ENCODE measurements at regions not wholly inside any gene's neighbourhood (a gene's known extent, or its start where the extent isn't known, plus 50 kb on each side); places are given as distances from the start of the nearest gene placed in this dataset.

DNA sequence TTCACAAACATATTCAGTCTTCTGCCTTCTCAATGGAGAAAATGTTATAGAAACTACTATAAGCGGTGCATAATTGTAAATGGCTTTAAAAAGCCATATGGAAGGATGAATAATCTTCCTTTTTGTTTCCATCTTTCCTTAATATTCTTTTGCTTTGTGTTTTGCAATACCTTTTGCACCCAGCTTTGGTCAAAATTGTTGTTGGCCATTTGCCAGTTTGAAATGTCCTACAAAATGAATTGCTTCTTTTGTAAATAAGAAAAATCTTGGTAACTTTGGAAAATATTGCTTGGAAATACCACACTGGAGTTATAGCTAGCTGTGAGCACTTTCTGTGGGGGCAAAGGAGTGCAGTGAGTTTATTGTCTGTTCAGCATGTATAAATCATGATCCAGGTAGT lies 93.5 kb upstream of the NR2F2 start:
- no peak for ATAC-seq
- TF ChIP-seq ZC3H10 (CRISPR knock-in tag; IDR thresholded peaks at IDR 0.05) (no peak), TOX (CRISPR knock-in tag; IDR thresholded peaks at IDR 0.05; ENCODE audit: borderline replicate concordance) (no peak)

GRCh38 chr15:96242761-96243160 lies 87.7 kb upstream of the NR2F2 start:
- ATAC-seq = no peak
- TF ChIP-seq SNAI2 (CRISPR knock-in tag; IDR thresholded peaks at IDR 0.05) = no peak
- TF ChIP-seq, protein P1, sequence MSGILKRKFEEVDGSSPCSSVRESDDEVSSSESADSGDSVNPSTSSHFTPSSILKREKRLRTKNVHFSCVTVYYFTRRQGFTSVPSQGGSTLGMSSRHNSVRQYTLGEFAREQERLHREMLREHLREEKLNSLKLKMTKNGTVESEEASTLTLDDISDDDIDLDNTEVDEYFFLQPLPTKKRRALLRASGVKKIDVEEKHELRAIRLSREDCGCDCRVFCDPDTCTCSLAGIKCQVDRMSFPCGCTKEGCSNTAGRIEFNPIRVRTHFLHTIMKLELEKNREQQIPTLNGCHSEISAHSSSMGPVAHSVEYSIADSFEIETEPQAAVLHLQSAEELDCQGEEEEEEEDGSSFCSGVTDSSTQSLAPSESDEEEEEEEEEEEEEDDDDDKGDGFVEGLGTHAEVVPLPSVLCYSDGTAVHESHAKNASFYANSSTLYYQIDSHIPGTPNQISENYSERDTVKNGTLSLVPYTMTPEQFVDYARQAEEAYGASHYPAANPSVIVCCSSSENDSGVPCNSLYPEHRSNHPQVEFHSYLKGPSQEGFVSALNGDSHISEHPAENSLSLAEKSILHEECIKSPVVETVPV (CRISPR knock-in tag; IDR thresholded peaks at IDR 0.05) = no peak
- no peak for TF ChIP-seq ISL1 (CRISPR knock-in tag; IDR thresholded peaks at IDR 0.05)
- TF ChIP-seq BACH2 (CRISPR knock-in tag; IDR thresholded peaks at IDR 0.05; ENCODE audit: borderline replicate concordance) = no peak
- no peak for TF ChIP-seq ESRRG (CRISPR knock-in tag; IDR thresholded peaks at IDR 0.05)
- TF ChIP-seq ZNF565 (CRISPR knock-in tag; conservative IDR thresholded peaks at IDR 0.05; ENCODE audit: low read depth) = no peak
- TF ChIP-seq ZFP30 (CRISPR knock-in tag; IDR thresholded peaks at IDR 0.05) = no peak
- no peak for TF ChIP-seq TCF4 (CRISPR knock-in tag; IDR thresholded peaks at IDR 0.05; ENCODE audit: borderline replicate concordance)
- TF ChIP-seq ZFP3 (CRISPR knock-in tag; IDR thresholded peaks at IDR 0.05) = no peak
- TF ChIP-seq POU6F1 (CRISPR knock-in tag; IDR thresholded peaks at IDR 0.05; ENCODE audit: borderline replicate concordance, low read depth) = no peak
- no peak for TF ChIP-seq PPARA (CRISPR knock-in tag; IDR thresholded peaks at IDR 0.05; ENCODE audit: borderline replicate concordance)
- TF ChIP-seq ZNF70 (CRISPR knock-in tag; IDR thresholded peaks at IDR 0.05) = no peak
- TF ChIP-seq, protein P2, sequence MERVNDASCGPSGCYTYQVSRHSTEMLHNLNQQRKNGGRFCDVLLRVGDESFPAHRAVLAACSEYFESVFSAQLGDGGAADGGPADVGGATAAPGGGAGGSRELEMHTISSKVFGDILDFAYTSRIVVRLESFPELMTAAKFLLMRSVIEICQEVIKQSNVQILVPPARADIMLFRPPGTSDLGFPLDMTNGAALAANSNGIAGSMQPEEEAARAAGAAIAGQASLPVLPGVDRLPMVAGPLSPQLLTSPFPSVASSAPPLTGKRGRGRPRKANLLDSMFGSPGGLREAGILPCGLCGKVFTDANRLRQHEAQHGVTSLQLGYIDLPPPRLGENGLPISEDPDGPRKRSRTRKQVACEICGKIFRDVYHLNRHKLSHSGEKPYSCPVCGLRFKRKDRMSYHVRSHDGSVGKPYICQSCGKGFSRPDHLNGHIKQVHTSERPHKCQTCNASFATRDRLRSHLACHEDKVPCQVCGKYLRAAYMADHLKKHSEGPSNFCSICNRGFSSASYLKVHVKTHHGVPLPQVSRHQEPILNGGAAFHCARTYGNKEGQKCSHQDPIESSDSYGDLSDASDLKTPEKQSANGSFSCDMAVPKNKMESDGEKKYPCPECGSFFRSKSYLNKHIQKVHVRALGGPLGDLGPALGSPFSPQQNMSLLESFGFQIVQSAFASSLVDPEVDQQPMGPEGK (CRISPR knock-in tag; IDR thresholded peaks at IDR 0.05; ENCODE audit: borderline replicate concordance) = no peak
- TF ChIP-seq CREB5 (CRISPR knock-in tag; IDR thresholded peaks at IDR 0.05; ENCODE audit: low read depth) = no peak
- no peak for TF ChIP-seq GLIS3 (CRISPR knock-in tag; IDR thresholded peaks at IDR 0.05)
- TF ChIP-seq, protein P3, sequence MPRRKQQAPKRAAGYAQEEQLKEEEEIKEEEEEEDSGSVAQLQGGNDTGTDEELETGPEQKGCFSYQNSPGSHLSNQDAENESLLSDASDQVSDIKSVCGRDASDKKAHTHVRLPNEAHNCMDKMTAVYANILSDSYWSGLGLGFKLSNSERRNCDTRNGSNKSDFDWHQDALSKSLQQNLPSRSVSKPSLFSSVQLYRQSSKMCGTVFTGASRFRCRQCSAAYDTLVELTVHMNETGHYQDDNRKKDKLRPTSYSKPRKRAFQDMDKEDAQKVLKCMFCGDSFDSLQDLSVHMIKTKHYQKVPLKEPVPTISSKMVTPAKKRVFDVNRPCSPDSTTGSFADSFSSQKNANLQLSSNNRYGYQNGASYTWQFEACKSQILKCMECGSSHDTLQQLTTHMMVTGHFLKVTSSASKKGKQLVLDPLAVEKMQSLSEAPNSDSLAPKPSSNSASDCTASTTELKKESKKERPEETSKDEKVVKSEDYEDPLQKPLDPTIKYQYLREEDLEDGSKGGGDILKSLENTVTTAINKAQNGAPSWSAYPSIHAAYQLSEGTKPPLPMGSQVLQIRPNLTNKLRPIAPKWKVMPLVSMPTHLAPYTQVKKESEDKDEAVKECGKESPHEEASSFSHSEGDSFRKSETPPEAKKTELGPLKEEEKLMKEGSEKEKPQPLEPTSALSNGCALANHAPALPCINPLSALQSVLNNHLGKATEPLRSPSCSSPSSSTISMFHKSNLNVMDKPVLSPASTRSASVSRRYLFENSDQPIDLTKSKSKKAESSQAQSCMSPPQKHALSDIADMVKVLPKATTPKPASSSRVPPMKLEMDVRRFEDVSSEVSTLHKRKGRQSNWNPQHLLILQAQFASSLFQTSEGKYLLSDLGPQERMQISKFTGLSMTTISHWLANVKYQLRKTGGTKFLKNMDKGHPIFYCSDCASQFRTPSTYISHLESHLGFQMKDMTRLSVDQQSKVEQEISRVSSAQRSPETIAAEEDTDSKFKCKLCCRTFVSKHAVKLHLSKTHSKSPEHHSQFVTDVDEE (CRISPR knock-in tag; IDR thresholded peaks at IDR 0.05) = no peak

DNA sequence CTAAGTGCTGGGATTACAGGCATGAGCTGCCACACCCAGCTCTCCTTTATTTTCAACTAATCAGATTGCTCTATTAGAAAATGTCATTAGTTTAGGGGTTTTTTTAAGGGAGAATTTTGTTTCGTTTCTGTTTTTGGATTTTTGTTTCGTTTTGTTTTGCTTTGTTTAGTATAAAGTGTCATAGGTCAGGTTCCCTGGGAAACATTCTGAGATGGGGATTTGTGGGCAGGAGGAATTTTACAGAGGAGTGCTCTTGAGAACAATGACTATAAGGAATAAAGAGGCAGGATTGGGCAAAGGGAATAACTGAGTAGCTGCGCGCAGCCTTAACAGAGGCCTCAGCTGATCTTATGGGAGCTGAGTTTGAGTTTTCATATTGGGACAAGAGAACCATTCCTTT lies 86.8 kb upstream of the NR2F2 start:
- no peak for ATAC-seq
- TF ChIP-seq TCF4 (CRISPR knock-in tag; IDR thresholded peaks at IDR 0.05; ENCODE audit: borderline replicate concordance) = no peak
- TF ChIP-seq ZC3H10 (CRISPR knock-in tag; IDR thresholded peaks at IDR 0.05) = no peak
- TF ChIP-seq ZNF565 (CRISPR knock-in tag; conservative IDR thresholded peaks at IDR 0.05; ENCODE audit: low read depth) = no peak
- no peak for TF ChIP-seq SNAI2 (CRISPR knock-in tag; IDR thresholded peaks at IDR 0.05)
- no peak for TF ChIP-seq ESRRG (CRISPR knock-in tag; IDR thresholded peaks at IDR 0.05)
- no peak for TF ChIP-seq CREB5 (CRISPR knock-in tag; IDR thresholded peaks at IDR 0.05; ENCODE audit: low read depth)
- no peak for TF ChIP-seq ZNF8 (CRISPR knock-in tag; IDR thresholded peaks at IDR 0.05)
- TF ChIP-seq ZFP3 (CRISPR knock-in tag; IDR thresholded peaks at IDR 0.05) = no peak
- TF ChIP-seq ARNTL (CRISPR knock-in tag; IDR thresholded peaks at IDR 0.05; ENCODE audit: borderline replicate concordance, low read depth) = no peak
- TF ChIP-seq RARB (CRISPR knock-in tag; IDR thresholded peaks at IDR 0.05) = no peak
- no peak for TF ChIP-seq CSDC2 (CRISPR knock-in tag; IDR thresholded peaks at IDR 0.05)
- TF ChIP-seq, protein P3 (CRISPR knock-in tag; IDR thresholded peaks at IDR 0.05) = no peak
- TF ChIP-seq, protein P1 (CRISPR knock-in tag; IDR thresholded peaks at IDR 0.05) = no peak
- TF ChIP-seq GLIS3 (CRISPR knock-in tag; IDR thresholded peaks at IDR 0.05) = no peak
- TF ChIP-seq BACH2 (CRISPR knock-in tag; IDR thresholded peaks at IDR 0.05; ENCODE audit: borderline replicate concordance) = no peak

Data from SK-N-SH treated with all-trans-retinoic acid at 6 μM for 48 hours (cell line).